Head of caudate nucleus (tissue), 42 donors: ENCODE measurements at regions not wholly inside any gene's neighbourhood (a gene's known extent, or its start where the extent isn't known, plus 50 kb on each side); places are given as distances from the start of the nearest gene placed in this dataset.
"Not testable (repeated sequence)": the region's sequence is repeated elsewhere in the genome, so short reads cannot be mapped to it uniquely, and the experiment has no call there.

Source experiments
- DNase-seq, 42 donors: peaks; one replicate each; pipeline versions ENCODE4 v3.0.0 to v3.0.0-alpha.2; 2020 to 2021; ENCODE audit warnings: mixed read lengths in 7 of 42
- intact Hi-C: fragments of 100-400 bp; cut with DNase I; formaldehyde crosslinking; loops from one replicate; pipeline ENCODE4 v1.15.0; 2022

- intact Hi-C loops, result no loop called here
- no peak for DNase-seq
Measured at GRCh38 chr5:82511134-82511533, 233.0 kb upstream of the RPS23 start.

GRCh38 chr5:82509762-82510161 lies 231.6 kb upstream of the RPS23 start:
- no peak for DNase-seq
- intact Hi-C loops, result no loop called here

GRCh38 chr5:82506390-82506789 lies 228.2 kb upstream of the RPS23 start:
- intact Hi-C loops, DNase-seq: not testable (repeated sequence)

- no peak for DNase-seq
Measured at GRCh38 chr5:82499725-82500244, 221.6 kb upstream of the RPS23 start.

GRCh38 chr5:82497242-82497641 lies 219.1 kb upstream of the RPS23 start:
- intact Hi-C loops, result no loop called here
- no peak for DNase-seq

More at GRCh38 chr5:82499725-82500244, 221.6 kb upstream of the RPS23 start:
- intact Hi-C loops, result no loop called here

GRCh38 chr5:82494942-82495341 lies 216.8 kb upstream of the RPS23 start:
- no peak for DNase-seq
- intact Hi-C loops, result no loop called here

- intact Hi-C loops, result no loop called here
- no peak for DNase-seq
Measured at GRCh38 chr5:82493221-82493620, 215.1 kb upstream of the RPS23 start.

GRCh38 chr5:82491397-82491796 lies 213.2 kb upstream of the RPS23 start:
- intact Hi-C loops, result no loop called here

GRCh38 chr5:82489683-82490082 lies 211.5 kb upstream of the RPS23 start:
- intact Hi-C loops, result no loop called here

More at GRCh38 chr5:82491397-82491796, 213.2 kb upstream of the RPS23 start:
- no peak for DNase-seq

GRCh38 chr5:82487131-82487530 lies 209.0 kb upstream of the RPS23 start:
- no peak for DNase-seq
- intact Hi-C loops, result no loop called here

More at GRCh38 chr5:82489683-82490082, 211.5 kb upstream of the RPS23 start:
- no peak for DNase-seq

- intact Hi-C loops, result no loop called here
Measured at GRCh38 chr5:82480331-82480730, 202.2 kb upstream of the RPS23 start.

GRCh38 chr5:82476155-82476554 lies 198.0 kb upstream of the RPS23 start:
- DNase-seq, result no peak
- intact Hi-C loops, result no loop called here

More at GRCh38 chr5:82480331-82480730, 202.2 kb upstream of the RPS23 start:
- no peak for DNase-seq

- intact Hi-C loops, result no loop called here
- DNase-seq, result no peak
Measured at GRCh38 chr5:82473262-82473661, 195.1 kb upstream of the RPS23 start.

GRCh38 chr5:82470185-82470994 lies 192.2 kb upstream of the RPS23 start:
- no peak for DNase-seq
- intact Hi-C loops, result no loop called here

GRCh38 chr5:82466986-82467561 lies 188.9 kb upstream of the RPS23 start:
- DNase-seq, result no peak

GRCh38 chr5:82465235-82465634 lies 187.1 kb upstream of the RPS23 start:
- no peak for DNase-seq
- intact Hi-C loops, result no loop called here

More at GRCh38 chr5:82466986-82467561, 188.9 kb upstream of the RPS23 start:
- intact Hi-C loops, result no loop called here

GRCh38 chr5:82459626-82460025 lies 181.5 kb upstream of the RPS23 start:
- DNase-seq, result no peak
- intact Hi-C loops, result no loop called here

GRCh38 chr5:82455317-82455716 lies 177.2 kb upstream of the RPS23 start:
- intact Hi-C loops, DNase-seq: not testable (repeated sequence)

- intact Hi-C loops, result no loop called here
Measured at GRCh38 chr5:82448374-82448773, 170.2 kb upstream of the RPS23 start.

GRCh38 chr5:82447913-82448312 lies 169.8 kb upstream of the RPS23 start:
- intact Hi-C loops, result no loop called here
- no peak for DNase-seq

More at GRCh38 chr5:82448374-82448773, 170.2 kb upstream of the RPS23 start:
- no peak for DNase-seq
